Activated T-cell treated with anti-CD3 and anti-CD28 coated beads for 48 hours (primary cell): ENCODE measurements at regions not wholly inside any gene's neighbourhood (a gene's known extent, or its start where the extent isn't known, plus 50 kb on each side); places are given as distances from the start of the nearest gene placed in this dataset.

Experiments
- DNase-seq: peaks from one replicate; pipeline ENCODE4 v3.0.0-alpha.2; 2020; ENCODE audit warnings: low read depth

- DNase-seq: no peak
Measured at GRCh38 chr2:220987839-220988238, 584.3 kb downstream of the EPHA4 start.

DNA sequence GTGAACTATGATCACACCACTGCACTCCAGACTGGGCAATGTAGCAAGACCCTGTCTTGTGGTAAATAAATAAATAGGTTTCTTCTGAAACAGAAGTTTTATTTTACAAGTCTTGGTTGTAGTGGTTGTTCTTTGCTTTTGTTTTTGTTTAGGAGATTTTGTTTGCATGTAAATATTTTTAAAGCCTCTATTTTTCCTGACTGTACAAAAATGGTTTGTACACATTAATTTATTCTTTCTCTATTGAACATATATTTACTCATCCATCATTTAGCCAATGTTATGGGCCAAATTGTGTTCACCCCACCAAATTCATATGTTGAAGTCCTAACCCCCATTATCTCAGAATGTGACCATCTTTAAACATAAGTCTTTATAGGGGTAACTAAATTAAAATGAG, 580.1 kb downstream of the EPHA4 start:
- DNase-seq: no peak

DNA sequence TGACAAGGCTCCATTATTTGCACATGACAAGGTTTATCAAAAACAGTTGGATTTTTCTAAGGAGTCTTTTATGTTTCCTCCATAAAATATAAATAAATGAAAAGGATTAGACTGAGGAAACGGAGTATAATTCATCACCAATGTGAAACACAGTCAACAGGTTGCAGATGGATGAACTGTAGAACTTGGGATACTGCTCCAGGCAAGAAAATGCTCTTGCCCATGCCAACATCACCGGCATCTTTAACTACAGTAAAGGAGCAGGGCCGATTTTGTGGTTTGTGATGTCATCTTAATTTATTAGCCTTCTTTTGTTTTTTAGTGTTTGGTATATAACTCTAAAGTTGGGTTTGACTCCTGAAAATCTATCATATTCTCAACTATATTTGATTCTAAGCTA, 577.3 kb downstream of the EPHA4 start:
- DNase-seq: no peak

GRCh38 chr2:220995581-220995980, 576.5 kb downstream of the EPHA4 start:
- DNase-seq: no peak

GRCh38 chr2:220998156-220998555, 573.9 kb downstream of the EPHA4 start:
- DNase-seq: no peak

- DNase-seq: no peak
Measured at GRCh38 chr2:220999356-220999755, 572.7 kb downstream of the EPHA4 start.

DNA sequence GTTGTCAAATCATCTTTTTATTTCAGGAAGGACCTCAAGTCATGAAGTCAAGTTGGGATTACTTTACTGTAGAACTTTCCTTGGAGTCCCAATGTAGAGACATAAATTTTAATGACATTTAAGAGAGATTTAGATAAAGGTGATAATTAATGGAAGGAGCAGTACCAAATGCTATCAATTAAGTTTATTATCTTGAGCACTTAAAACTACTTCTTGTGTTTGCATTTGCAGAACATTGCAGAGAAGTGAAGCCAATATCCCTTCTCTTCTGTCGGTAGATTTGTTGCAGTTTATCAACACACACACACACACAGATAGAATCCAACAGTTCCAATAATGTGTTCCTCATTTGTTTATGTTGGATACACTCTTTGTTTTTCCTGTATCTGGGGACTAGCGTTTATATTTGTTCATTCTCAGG, 570.7 kb downstream of the EPHA4 start:
- no peak for DNase-seq

GRCh38 chr2:221002101-221002685, 569.9 kb downstream of the EPHA4 start:
- DNase-seq: no peak

DNA sequence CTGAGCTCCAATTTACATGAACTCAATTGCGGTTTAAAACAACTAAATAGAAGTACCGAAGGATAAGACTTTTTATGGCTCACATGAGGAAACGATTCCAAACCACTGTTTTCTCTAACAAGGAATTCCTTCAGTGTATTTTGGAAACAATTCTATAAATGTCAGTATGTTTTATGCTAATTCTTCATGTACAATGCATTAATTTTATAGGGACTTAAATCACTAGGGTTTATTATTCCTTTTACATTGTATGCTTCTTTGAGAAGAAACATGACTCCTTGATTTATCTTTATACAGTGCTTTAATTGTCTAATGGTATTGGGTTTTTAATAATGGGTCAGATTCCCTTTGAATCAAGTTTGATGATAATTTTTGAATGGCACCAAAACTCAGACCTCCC, 566.8 kb downstream of the EPHA4 start:
- no peak for DNase-seq

GRCh38 chr2:221006084-221006483, 566.0 kb downstream of the EPHA4 start:
- DNase-seq: no peak

- no peak for DNase-seq
Measured at GRCh38 chr2:221016551-221016950, 555.6 kb downstream of the EPHA4 start.

DNA sequence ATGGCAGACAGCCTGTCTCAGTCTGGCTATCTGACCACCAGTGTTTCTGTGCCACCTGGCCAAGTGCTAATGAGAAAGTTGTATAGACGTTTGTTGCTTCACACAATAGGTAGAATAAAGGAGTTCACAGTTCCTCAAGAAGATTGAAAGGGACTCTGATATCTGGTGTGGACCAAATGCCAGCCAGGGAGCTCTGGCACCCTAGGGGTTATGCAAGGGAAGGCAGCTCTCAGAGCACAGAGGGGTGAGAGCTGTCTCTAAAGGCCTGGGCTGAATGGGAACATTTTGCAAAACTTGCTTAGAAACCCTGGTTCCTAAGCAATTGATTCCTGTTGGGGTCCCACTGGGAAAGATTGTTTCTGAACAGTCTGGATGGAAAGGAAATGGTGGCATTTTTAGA, 553.8 kb downstream of the EPHA4 start:
- DNase-seq: no peak

DNA sequence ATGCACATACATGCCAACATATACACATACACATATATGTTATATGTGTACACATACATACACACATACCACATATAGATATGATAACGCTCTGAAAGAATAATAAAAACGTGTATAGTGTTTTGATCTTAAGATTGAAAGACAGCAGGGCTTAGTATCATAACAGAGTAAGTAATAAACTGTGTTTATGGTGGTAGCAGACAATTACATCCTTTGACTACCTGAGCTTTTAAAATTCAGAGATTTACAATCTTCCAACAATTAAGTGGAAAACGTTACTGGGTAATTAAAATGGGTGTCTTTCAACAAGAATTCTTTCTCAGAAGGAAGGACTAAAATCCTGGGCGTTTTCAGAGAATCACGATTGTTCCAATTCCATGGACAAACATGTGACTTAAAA, 552.4 kb downstream of the EPHA4 start:
- no peak for DNase-seq

DNA sequence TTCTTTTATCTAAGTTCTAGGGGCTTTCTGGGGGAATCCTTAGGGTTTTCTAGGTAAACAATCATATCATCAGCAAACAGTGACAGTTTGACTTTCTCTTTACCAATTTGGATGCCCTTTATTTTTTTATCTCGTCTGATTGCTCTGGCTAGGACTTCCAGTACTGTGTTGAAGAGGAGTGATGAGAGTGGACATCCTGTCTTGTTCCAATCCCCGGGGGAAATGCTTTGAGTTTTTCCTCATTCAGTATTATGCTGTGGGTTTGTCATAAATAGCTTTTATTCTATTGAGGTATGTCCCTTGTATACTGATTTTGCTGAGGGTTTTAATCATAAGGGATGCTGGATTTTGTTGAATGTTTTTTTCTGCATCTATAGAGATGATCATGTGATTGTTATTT, 549.5 kb downstream of the EPHA4 start:
- no peak for DNase-seq

DNA sequence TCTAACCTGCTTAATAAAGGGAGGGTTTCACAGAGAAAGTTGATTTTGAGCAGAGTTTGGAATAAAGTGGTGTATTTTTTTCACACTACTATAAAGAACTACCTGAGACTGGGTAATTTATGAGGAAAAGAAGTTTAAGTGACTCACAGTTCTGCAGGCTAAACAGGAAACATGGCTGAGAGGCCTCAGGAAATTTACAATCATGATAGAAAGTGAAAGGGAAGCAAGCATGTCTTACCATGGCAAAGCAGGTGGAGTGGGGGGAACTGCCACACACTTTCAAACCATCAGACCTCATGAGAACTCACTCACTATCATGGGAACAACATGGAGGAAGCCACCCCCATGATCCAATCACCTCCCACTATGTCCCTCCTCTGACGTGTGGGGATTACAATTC, 546.7 kb downstream of the EPHA4 start:
- no peak for DNase-seq

DNA sequence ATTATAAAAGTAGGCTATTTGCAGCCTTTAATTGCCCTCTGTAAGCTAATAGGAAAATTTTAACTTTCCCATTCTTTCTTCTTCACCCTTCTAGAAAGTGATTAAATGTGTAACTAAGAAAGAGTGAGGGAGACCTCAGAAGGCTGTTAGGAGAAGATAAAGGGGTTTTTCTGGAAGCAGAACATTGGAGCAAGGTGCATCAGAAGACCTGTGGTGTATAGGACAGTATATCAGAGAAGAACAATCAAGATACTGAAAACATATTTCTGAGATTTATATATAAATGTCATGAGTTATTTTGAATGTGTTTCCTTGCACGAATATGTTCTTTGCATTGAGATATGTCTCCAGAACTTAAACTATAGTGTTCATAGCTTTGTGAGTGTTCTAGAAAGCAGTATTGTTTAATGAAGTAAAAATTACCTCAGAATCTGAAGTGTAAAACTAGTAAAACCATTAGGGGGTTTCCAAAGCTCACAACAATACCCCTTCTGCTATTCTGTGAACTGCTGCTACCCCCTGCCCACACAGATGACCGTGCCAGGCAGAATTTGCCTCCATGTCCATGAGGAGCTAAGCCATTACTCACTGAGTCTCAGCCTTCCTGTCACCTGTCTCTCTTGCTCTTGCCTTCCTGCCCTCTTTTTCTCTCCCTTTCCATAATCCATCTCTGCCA, 537.9 kb downstream of the EPHA4 start:
- no peak for DNase-seq

GRCh38 chr2:221034973-221035372, 537.1 kb downstream of the EPHA4 start:
- no peak for DNase-seq

DNA sequence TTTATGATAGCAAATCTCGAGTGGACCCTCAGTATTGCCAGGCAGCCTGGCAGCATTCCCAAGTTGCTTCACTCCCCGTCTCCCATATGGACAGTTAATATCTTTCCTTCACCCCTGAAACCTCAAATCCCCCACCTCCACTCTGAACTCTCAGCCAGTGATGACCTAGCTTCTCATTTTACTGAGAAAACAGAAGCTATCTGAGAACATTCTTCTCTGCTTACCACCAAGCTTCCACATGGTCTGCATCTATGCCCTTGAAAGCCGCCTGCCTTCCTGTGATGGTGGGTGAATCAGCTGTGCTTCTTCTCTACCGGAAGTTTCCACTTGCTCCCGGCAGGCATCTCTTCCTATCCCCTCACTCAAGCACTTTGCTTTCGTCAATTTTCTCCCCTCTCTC, 529.2 kb downstream of the EPHA4 start:
- DNase-seq: no peak

- DNase-seq: no peak
Measured at GRCh38 chr2:221044781-221045180, 527.3 kb downstream of the EPHA4 start.

DNA sequence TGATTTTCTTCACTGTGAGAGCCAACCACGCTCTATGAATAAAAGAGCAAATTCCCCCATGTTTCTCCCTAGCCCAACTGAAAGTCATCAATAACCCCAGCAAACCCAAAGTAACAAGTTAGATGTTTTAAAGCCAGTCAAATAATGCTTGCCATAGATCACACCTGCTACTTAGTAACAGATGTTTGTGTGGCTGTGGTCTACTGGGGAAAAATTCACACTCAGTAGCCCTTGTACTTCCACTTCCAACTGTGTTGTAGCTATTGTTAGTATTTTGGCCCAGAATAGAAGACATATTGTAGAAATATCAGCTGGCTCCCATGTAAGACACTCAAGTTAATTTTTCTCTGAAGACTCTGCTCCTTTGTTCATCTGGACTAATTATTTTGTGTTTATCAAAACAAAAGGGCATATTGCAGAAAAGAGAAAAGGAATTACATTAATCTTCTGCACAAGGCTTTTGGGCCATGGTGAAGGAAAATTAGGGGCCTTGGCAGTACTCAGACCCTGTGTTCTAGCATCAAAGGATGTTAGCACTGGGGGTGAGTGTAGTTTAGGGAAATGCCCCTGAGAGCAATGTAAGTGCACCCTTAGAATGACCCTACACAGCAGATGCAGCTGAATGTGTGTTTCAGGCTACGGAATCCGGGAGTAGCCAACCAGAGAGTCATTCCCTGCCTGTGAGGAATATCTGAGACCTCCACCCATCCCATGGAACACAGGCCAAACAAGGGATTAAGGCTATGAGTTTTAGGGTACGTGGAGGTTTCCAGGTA, 521.9 kb downstream of the EPHA4 start:
- no peak for DNase-seq

DNA sequence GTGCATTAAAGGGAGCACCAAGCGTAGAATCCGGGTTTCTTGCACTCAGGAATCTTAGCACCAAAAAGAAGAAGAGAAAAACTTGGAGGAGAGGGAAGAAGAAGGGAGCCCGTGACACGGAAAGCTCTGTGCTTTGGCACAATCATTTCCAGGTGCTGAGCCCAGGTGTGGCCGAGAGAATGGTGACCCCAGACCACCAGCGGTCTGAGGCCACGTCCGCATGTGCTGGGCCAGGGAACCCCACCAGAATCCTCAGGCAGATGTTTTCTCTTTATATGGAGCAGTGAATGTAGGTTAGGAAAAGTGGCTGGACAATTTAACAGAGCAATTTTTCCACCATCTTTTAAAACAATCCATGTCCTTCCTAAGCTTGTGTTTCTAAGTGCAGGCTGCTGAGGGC, 520.9 kb downstream of the EPHA4 start:
- no peak for DNase-seq

DNA sequence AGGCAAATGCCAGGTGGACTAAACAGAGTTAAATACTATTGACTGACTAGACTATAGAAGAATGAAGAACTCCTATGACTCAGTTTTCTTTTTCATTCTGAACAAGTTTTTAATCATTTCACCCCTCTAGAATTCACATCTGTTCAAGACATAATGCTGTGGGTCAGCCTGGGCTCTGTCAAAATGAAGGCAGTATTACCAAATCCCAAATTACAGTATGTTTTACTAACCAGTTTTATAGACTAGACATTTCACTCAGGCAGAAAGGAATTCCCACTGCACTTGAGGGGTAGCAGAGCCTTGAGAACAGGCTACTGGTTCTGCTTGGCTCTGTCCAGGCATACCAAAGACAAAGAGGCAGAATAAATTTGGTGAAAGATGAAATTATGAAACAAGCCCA, 511.7 kb downstream of the EPHA4 start:
- no peak for DNase-seq

DNA sequence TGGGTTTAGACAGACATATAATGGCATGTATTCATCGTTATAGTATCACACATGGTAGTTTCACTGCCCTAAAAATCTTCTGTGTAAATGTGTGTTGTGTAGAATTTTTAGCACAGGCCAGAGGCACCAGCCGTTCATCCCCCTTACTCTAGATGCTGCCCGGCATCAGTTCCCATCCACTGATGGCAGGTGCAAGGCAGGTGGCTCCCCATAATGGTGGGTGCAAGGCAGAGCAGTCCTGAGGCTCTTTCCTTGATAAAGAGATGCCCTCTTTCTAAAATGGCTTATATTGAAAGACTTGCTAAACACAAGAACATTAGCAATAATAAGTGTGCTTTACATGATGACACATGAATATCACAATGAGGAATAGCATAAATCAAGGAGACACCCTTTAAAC, 508.5 kb downstream of the EPHA4 start:
- no peak for DNase-seq
